HEK293 (cell line): ENCODE measurements at regions not wholly inside any gene's neighbourhood (a gene's known extent, or its start where the extent isn't known, plus 50 kb on each side); places are given as distances from the start of the nearest gene placed in this dataset.

Experiments used
- ZNF639 ChIP-seq: fragments of 450-650 bp; formaldehyde crosslinking; IDR thresholded peaks from 2 replicates; pipeline ENCODE4 v1.5.1; 2016; ENCODE audit warnings: missing biosample characterization, missing genetic modification characterization
- TF ChIP-seq, protein P1 (sequence below): fragments of 450-650 bp; formaldehyde crosslinking; IDR thresholded peaks from 2 replicates; pipeline ENCODE4 v1.5.1; 2016; ENCODE audit warnings: missing biosample characterization, missing genetic modification characterization
- TF ChIP-seq, protein P2 (sequence below): fragments of 450-650 bp; formaldehyde crosslinking; IDR thresholded peaks from 2 replicates; pipeline ENCODE4 v1.5.1; 2017; ENCODE audit warnings: missing biosample characterization, missing genetic modification characterization

DNA sequence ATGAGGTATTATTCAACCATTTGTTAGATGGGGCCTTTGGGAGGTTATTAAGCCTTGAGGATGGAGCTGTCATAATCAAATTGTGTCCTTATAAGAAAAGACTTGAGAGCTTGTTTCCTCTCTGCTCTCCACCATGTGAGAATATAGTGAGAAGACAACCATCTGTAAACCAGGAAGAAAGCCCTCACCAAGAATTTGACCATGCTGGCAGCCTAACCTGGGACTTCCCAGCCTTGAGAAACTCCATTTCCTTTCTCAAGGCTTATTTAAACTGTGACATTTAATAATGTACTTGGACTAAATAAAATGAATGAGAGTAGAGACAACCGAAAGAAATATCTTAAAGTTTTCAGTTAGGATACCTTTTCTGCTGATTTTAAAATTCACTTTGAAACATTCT, 83.7 kb upstream of the GC start:
- TF ChIP-seq, protein P1, sequence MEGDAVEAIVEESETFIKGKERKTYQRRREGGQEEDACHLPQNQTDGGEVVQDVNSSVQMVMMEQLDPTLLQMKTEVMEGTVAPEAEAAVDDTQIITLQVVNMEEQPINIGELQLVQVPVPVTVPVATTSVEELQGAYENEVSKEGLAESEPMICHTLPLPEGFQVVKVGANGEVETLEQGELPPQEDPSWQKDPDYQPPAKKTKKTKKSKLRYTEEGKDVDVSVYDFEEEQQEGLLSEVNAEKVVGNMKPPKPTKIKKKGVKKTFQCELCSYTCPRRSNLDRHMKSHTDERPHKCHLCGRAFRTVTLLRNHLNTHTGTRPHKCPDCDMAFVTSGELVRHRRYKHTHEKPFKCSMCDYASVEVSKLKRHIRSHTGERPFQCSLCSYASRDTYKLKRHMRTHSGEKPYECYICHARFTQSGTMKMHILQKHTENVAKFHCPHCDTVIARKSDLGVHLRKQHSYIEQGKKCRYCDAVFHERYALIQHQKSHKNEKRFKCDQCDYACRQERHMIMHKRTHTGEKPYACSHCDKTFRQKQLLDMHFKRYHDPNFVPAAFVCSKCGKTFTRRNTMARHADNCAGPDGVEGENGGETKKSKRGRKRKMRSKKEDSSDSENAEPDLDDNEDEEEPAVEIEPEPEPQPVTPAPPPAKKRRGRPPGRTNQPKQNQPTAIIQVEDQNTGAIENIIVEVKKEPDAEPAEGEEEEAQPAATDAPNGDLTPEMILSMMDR: no peak
- no peak for TF ChIP-seq ZNF639 (tag by site-specific recombination)
- TF ChIP-seq, protein P2, sequence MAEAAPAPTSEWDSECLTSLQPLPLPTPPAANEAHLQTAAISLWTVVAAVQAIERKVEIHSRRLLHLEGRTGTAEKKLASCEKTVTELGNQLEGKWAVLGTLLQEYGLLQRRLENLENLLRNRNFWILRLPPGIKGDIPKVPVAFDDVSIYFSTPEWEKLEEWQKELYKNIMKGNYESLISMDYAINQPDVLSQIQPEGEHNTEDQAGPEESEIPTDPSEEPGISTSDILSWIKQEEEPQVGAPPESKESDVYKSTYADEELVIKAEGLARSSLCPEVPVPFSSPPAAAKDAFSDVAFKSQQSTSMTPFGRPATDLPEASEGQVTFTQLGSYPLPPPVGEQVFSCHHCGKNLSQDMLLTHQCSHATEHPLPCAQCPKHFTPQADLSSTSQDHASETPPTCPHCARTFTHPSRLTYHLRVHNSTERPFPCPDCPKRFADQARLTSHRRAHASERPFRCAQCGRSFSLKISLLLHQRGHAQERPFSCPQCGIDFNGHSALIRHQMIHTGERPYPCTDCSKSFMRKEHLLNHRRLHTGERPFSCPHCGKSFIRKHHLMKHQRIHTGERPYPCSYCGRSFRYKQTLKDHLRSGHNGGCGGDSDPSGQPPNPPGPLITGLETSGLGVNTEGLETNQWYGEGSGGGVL (tag by site-specific recombination): no peak
